PC-9 (cell line): ENCODE measurements at regions not wholly inside any gene's neighbourhood (a gene's known extent, or its start where the extent isn't known, plus 50 kb on each side); places are given as distances from the start of the nearest gene placed in this dataset.

Source experiments
- BruUV-seq: library from RNA; stranded (reverse); fragments of 400-500 nt; replicated peaks from 2 replicates; lab custom pipeline; 2021; lab: Mats Ljungman, UMichigan
- CTCF ChIA-PET: fragments of 300-600 bp; sonication (Branson Sonifier 250); formaldehyde crosslinking; loops from one replicate; lab custom pipeline; 2022; ENCODE audit warnings: antibody characterized with exemption; lab: Charles Lee
- POLR2A ChIA-PET: fragments of 300-600 bp; sonication (Branson Sonifier 250); formaldehyde crosslinking; loops from one replicate; lab custom pipeline; 2022; ENCODE audit warnings: antibody characterized with exemption; ENCODE audit not compliant: unreplicated experiment; lab: Charles Lee
- DNase-seq, 2 experiments: peaks; one replicate each; pipeline versions ENCODE4 v3.0.0 to v3.0.0-alpha.2; 2015 to 2022; ENCODE audit warnings: mixed read lengths in 1 of 2
- H2AFZ ChIP-seq: fragments of 200-600 bp; sonication (generic); 2 replicates; pipeline ENCODE4 v1.8.1; 2017; ENCODE audit warnings: antibody characterized with exemption
- H3F3A ChIP-seq: fragments of 200-600 bp; sonication (generic); 2 replicates; pipeline ENCODE4 v1.8.1; 2017; ENCODE audit warnings: antibody characterized with exemption, mild to moderate bottlenecking, low read depth; ENCODE audit not compliant: insufficient read depth
- H3K27ac ChIP-seq: fragments of 200-600 bp; sonication (generic); 2 replicates; pipeline ENCODE4 v1.6.1; 2016; ENCODE audit warnings: mixed run types
- H3K27me3 ChIP-seq: fragments of 200-600 bp; sonication (generic); 2 replicates; pipeline ENCODE4 v1.6.1; 2016; ENCODE audit warnings: low read depth, mixed run types; ENCODE audit not compliant: insufficient read depth
- H3K36me3 ChIP-seq: fragments of 200-600 bp; sonication (generic); 2 replicates; pipeline ENCODE4 v1.6.1; 2016; ENCODE audit warnings: low read depth, mixed run types
- H3K4me1 ChIP-seq: fragments of 200-600 bp; sonication (generic); replicated peaks from 2 replicates; pipeline ENCODE4 v1.6.1; 2016; ENCODE audit warnings: mixed run types; ENCODE audit not compliant: insufficient read depth
- H3K4me2 ChIP-seq: fragments of 200-600 bp; sonication (generic); 2 replicates; pipeline ENCODE4 v1.6.1; 2017; ENCODE audit warnings: mixed run types
- H3K4me3 ChIP-seq: fragments of 200-600 bp; sonication (generic); 2 replicates; pipeline ENCODE4 v1.6.1; 2016; ENCODE audit warnings: mixed run types
- H3K79me2 ChIP-seq: fragments of 200-600 bp; sonication (generic); 2 replicates; pipeline ENCODE4 v1.6.1; 2017; ENCODE audit warnings: low read depth, mixed run types
- H3K9me2 ChIP-seq: fragments of 200-600 bp; sonication (generic); 2 replicates; pipeline ENCODE4 v1.8.1; 2017; ENCODE audit warnings: mild to moderate bottlenecking; ENCODE audit not compliant: insufficient read depth
- H3K9me3 ChIP-seq: fragments of 200-600 bp; sonication (generic); 2 replicates; pipeline ENCODE4 v1.8.1; 2016; ENCODE audit warnings: low read depth; ENCODE audit not compliant: insufficient read depth
- H4K20me1 ChIP-seq: fragments of 200-600 bp; sonication (generic); 2 replicates; pipeline ENCODE4 v1.8.1; 2017; ENCODE audit not compliant: insufficient read depth
- CTCF ChIP-seq: fragments of 200-600 bp; sonication (generic); conservative IDR thresholded peaks from 2 replicates; pipeline ENCODE4 v1.6.1; 2017; ENCODE audit warnings: mixed run types, antibody characterized with exemption, mild to moderate bottlenecking, moderate library complexity
- EZH2 ChIP-seq: fragments of 200-600 bp; sonication (generic); IDR thresholded peaks from 2 replicates; pipeline ENCODE4 v1.8.0; 2017; ENCODE audit warnings: antibody characterized with exemption, low read depth
- intact Hi-C: fragments of 100-400 bp; cut with micrococcal nuclease; formaldehyde crosslinking; loops from one replicate; pipeline ENCODE4 v1.10.0; 2022; ENCODE audit not compliant: unreplicated experiment

DNA sequence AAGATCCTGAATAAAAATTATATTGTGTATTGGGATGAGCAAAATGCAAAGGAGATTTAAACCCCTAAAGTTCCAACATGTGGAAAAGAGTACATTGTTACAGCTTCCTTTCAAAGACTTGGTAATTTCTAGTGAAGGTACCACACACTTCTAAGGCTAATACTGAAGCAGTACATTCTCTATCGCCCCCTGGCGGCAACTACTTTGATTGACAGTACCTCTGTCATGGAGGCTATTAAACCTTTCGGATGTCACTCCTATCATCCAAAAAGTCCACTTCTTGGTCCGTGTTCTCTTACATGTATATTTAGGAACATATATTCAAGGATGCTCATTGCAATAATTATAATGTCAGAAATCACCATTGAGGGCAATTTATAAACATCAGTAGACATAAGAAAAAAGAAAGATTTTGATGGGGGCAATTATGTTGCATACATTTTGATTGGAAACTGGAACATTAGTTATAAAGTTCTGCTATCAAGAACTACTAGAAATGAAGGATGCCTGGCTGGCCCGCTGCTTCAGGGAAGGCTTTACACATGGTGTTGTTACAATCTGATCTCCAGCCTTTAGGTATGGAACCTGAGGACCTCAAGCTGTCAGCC lies 601.6 kb downstream of the CPS1 start:
- CTCF ChIA-PET, result interaction anchor here (0.6 kb wide), 1 partner anchor 94 kb away, joined by 5 read pairs; no protein-coding TSS in a partner anchor
- Histone ChIP-seq H3K4me1 (no peaks in the 10 kb centered on the region), H4K20me1 (no peaks in the 10 kb centered on the region), H3K4me2 (no peak overlapping the region), H3K9me3 (no peaks in the 10 kb centered on the region), H3K79me2 (no peaks in the 10 kb centered on the region), H3K9me2 (no peaks in the 10 kb centered on the region), H3K36me3 (no peaks in the 10 kb centered on the region), H3K27ac (no peak overlapping the region), H3K4me3 (no peak overlapping the region), H3K27me3 (no peaks in the 10 kb centered on the region), H3F3A (no peaks in the 10 kb centered on the region), H2AFZ (no peak overlapping the region)
- no TSS peak for BruUV-seq
- DNase-seq, result peak in 1 of 2 experiments; percentile 40
- POLR2A ChIA-PET, result no interaction called here
- TF ChIP-seq EZH2 (no peak), CTCF (peak; percentile 79)
- intact Hi-C loops, result loop anchor here (5.0 kb wide), 1 partner anchor 71 kb away; no protein-coding TSS in a partner anchor

DNA sequence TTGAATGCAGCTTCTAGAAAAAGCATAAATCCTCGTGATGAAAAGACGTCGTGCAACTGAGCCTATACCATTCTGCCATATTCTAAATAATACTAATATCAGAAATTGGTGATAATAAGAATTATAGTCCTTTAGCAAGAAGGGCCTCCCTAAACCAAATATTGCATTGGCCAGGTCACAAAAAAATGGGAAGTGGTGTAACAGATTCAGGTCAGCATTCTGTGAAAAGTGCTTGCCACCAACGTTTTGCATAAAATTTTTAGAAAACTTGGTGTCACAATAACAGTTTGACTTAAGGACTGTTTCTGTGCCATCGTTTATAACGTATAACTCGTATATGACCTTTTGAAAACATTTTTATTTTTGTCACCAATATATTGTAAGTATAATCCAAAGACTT lies 603.6 kb downstream of the CPS1 start:
- Histone ChIP-seq H4K20me1 (no peaks in the 10 kb centered on the region), H2AFZ (no peak overlapping the region), H3K27me3 (no peaks in the 10 kb centered on the region), H3K36me3 (no peaks in the 10 kb centered on the region), H3K9me3 (no peaks in the 10 kb centered on the region), H3K4me2 (no peak overlapping the region), H3F3A (no peaks in the 10 kb centered on the region), H3K4me3 (no peak overlapping the region), H3K9me2 (no peaks in the 10 kb centered on the region), H3K27ac (no peak overlapping the region), H3K4me1 (no peaks in the 10 kb centered on the region), H3K79me2 (no peaks in the 10 kb centered on the region)
- TF ChIP-seq EZH2 (no peak), CTCF (no peak)
- POLR2A ChIA-PET, result no interaction called here
- DNase-seq, result no peak
- no TSS peak for BruUV-seq
- CTCF ChIA-PET, result no interaction called here
- intact Hi-C loops, result loop anchor here (5.0 kb wide), 1 partner anchor 73 kb away; no protein-coding TSS in a partner anchor

GRCh38 chr2:211161236-211161635 lies 604.8 kb downstream of the CPS1 start:
- ChIA-PET POLR2A (no interaction called here), CTCF (no interaction called here)
- BruUV-seq, result no TSS peak
- no peaks in the 10 kb centered on the region for H4K20me1 ChIP-seq
- no peaks in the 10 kb centered on the region for H3K36me3 ChIP-seq
- no peaks in the 10 kb centered on the region for H3K9me2 ChIP-seq
- no peaks in the 10 kb centered on the region for H3K79me2 ChIP-seq
- no peaks in the 10 kb centered on the region for H3K9me3 ChIP-seq
- no peak overlapping the region for H3K4me2 ChIP-seq
- H3K27ac ChIP-seq, result no peak overlapping the region
- no peaks in the 10 kb centered on the region for H3K4me1 ChIP-seq
- TF ChIP-seq EZH2 (no peak), CTCF (no peak)
- H3K4me3 ChIP-seq, result no peak overlapping the region
- H3F3A ChIP-seq, result no peaks in the 10 kb centered on the region
- DNase-seq, result no peak
- H3K27me3 ChIP-seq, result no peaks in the 10 kb centered on the region
- no peak overlapping the region for H2AFZ ChIP-seq
- intact Hi-C loops, result no loop called here
